Right kidney (tissue), 1 donor: ENCODE measurements at regions not wholly inside any gene's neighbourhood (a gene's known extent, or its start where the extent isn't known, plus 50 kb on each side); places are given as distances from the start of the nearest gene placed in this dataset.
"Not testable (repeated sequence)": the region's sequence is repeated elsewhere in the genome, so short reads cannot be mapped to it uniquely, and the experiment has no call there.

Source experiments
- DNase-seq: peaks from one replicate; pipeline ENCODE4 v3.0.0-alpha.2; 2016

DNA sequence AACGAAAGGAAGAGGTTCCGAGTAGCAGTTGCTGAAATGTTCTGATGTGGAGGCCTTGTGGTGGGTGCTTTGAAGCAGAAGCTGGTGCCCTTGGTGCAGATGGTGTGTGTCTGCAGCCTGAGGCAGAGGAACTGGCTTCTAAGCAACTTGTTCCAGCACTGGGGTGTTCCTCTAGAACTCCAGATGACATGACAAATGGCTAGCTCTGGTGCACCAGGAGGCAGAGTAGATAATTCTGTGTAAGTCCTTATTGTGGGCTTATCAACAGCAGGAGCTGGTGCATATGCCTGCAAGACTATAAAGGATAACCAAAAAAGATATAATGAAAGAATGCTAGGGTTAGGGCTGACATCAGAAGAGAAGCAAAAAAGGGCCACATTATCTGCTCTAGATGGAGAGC lies 76.5 kb downstream of the ARL5B start:
- no peak for DNase-seq

DNA sequence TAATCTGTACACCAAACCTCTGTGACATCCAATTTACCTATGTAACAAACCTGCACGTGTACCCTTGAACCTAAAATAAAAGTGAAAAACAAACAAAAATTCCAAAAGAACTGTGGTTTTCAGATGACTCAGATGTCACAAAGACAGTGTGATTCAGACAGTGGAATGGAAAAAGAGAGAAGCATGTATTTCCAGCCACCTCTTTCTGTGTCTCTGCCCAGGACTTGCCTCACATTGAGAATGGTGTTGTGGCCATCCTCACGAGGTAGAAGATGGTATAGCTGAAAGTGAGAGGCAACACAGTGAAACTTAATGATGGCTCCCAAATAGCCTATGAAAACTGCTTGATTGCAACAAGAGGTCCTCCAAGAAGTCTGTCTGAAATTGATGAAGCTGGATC lies 78.0 kb downstream of the ARL5B start:
- no peak for DNase-seq

DNA sequence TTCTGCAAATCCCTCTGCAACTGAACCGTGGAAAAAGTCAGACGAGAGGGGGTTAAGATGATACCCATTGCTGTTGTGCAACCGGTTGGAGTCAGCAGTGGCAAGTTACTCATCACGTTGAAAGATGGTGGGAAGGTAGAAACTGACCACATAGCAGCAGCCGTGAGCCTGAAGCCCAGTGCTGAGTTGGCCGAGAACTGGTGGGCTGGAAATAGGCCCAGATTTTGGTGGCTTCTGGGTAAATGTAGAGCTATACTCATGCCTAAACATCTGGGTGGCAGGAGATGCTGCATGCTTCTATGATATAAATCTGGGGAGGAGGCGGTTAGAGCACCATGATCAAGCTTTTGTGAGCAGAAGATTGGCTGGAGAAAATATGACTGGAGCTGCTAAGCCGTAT lies 78.6 kb downstream of the ARL5B start:
- no peak for DNase-seq

- no peak for DNase-seq
Measured at GRCh38 chr10:18738835-18739234, 79.6 kb downstream of the ARL5B start.

GRCh38 chr10:18743926-18744325 lies 84.7 kb downstream of the ARL5B start:
- DNase-seq: no peak

- DNase-seq: no peak
Measured at GRCh38 chr10:18753312-18753895, 94.2 kb downstream of the ARL5B start.

- no peak for DNase-seq
Measured at GRCh38 chr10:18759575-18759974, 100.3 kb downstream of the ARL5B start.

DNA sequence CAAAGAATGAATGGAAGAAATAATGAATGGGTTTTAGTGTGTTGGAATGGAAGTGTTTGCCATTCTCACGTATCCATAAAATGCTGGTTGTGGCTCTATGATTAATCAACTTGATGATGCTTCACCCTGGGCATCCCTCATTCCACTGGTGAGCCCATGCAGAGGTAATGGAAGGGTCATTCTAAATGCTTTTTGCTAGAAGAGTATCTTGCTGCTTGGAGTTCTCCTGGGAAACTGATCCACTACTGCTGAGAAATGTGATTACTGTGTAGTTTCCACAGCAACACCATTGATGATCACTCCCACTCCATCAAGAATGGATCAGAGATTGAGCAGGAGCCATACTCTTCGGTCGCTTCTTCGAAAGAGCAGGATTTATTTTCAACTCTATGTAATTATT lies 101.6 kb downstream of the ARL5B start:
- DNase-seq: no peak

GRCh38 chr10:18767981-18768380 lies 108.8 kb downstream of the ARL5B start:
- no peak for DNase-seq

- DNase-seq: no peak
Measured at GRCh38 chr10:18773180-18773579, 113.9 kb downstream of the ARL5B start.

DNA sequence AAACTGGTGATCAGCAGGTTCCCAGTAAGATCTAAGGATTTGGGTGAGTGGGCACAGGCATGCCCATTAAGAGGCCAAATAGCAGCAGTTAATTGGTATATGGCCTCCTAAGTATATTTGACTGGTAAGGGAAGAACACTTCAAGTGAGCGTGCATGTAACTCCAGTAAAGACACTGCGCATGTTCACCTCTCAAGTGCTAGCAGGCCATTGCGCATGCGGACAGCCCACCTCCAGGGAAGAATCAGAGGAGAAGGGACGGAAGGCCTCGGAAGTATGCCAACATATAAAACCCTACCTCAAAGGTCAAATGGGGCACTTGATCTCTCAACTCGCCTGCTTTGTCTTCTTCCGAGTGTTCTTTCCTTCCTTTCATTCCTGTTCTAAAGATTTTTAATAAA lies 118.0 kb downstream of the ARL5B start:
- no peak for DNase-seq

DNA sequence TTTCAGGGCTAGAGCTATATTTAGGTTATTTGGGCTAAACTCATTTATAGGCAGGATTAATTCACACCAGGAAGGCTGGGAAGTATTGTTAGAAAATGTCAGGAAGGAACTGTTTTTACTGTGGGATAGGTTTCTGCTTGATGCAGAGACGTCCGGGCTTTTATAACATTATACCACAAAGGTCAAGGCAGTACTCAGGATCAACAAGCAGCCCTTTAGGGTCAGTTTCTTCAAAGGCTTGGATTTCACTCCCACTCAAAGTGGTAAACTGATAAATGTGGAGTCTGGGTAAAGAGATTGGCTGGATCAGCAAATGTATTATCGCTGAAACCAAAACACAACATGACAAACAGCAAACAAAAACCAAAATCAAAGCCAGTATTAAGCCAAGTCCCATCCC lies 127.2 kb downstream of the ARL5B start:
- peak; percentile 5 for DNase-seq

DNA sequence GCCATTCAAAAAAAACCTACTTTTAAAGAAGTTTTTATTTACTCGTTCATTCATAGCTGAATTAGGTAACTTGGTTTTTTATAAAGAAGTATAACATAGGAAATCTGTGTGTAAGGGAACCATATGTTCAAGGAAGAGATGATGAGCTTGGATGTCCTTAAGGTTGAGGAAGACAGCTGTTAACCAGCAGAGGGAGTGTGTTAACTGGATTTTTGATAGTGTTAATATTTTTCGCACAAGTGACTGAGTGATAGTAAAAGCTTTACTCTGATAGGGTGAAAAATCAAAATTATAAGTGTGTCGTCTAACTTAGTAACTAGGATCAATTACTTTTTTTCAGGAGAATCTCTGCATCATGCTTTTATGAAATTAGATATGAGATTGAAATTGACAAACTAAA lies 134.7 kb downstream of the ARL5B start:
- no peak for DNase-seq

GRCh38 chr10:18795549-18795948 lies 136.3 kb downstream of the ARL5B start:
- no peak for DNase-seq

GRCh38 chr10:18797286-18797685 lies 138.1 kb downstream of the ARL5B start:
- DNase-seq: no peak

GRCh38 chr10:18822156-18822555 lies 162.9 kb downstream of the ARL5B start:
- peak; percentile 8 for DNase-seq

GRCh38 chr10:18829259-18829658 lies 170.0 kb downstream of the ARL5B start:
- DNase-seq: no peak

GRCh38 chr10:18830277-18830676 lies 171.0 kb downstream of the ARL5B start:
- no peak for DNase-seq

DNA sequence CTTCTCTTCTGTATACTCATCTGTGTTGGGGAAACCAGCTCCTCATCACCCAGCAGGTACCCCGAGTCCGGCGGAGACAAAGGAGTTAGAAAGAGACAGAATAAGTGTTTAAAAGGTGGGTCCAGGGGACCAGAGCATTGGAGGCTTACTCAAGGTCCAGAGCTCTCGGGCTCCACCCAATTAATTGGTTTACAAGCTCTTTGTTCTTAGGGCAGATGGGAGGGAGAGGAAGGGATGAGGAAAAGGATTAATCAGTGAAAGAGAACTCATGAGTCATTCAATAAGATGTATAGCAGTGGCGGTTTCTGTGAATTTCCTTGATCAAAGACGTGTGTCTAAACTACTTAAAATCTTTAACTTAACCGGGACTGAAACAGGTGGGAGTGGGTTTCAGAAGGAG lies 192.0 kb upstream of the MALRD1 start:
- not testable (repeated sequence) for DNase-seq

DNA sequence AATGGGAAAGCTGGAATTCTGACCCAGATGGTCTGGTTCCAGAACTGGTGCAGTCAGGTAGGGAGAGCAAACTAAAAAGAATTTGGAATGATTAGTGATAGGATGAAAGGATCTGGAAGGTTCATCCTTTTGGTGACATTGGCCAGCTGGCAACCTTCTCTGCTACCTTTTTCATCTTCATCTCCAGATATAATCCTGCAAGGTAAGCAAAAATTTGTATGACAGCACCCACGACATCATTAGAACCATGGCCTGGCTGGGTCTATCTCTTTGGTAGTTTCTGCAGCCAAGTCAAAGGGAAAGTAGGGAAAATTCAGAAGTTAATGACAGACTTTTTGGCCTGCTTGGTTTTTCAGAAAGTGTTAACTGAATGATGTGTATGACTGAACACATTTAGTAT lies 188.9 kb upstream of the MALRD1 start:
- DNase-seq: no peak

GRCh38 chr10:18860186-18860585 lies 188.4 kb upstream of the MALRD1 start:
- no peak for DNase-seq

DNA sequence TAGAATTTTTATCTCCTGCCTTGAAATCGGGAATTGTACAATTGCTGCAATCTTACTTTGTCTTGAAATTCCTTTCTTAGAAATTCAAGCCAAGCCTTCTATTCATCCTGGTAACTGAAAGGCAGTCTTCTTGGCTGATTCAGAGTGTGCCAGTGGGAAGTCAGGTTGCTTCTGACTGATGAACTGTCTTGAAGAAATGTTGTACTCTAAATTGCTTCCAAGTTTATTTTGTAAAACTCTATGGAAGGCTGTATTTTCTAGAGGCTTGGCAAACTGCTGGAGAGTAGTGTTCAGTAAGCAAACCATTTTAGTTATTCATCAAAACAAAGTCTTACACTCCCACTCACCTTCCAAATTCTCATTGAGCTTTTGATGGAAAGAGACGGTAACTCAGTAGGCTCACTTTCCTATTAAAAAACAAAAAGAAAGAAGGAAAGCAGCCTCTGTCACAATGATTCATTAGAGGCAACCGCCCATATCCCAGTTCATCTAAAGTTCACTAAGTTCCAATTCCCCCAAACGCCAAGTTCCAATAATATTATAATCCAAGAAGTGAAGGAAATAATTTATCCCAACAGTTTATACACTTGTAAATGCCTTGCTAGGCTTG lies 187.9 kb upstream of the MALRD1 start:
- DNase-seq: peak; percentile 12

- no peak for DNase-seq
Measured at GRCh38 chr10:18861382-18861781, 187.2 kb upstream of the MALRD1 start.

GRCh38 chr10:18866852-18867251 lies 181.7 kb upstream of the MALRD1 start:
- no peak for DNase-seq

DNA sequence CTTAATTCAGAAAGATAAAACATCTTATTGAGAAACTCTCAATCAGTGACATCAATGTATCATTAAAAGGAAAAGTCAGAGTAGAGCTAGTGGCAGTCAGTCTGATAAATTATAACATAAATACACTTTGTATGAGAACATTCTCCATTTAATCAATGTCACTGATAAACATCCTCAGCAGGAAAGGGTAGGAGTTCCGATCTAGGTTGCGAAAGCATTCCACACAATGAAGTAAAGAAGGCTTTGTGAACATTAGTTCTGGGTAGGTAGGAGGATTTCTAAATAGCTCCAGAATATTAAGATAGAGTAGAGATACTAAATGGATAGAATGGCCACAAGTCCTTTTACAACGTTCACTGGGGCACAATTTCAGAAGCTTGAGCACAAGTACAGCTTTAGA lies 179.7 kb upstream of the MALRD1 start:
- DNase-seq: no peak
